ENCODE measurements at regions not wholly inside any gene's neighbourhood (a gene's known extent, or its start where the extent isn't known, plus 50 kb on each side); places are given as distances from the start of the nearest gene placed in this dataset.

DNA sequence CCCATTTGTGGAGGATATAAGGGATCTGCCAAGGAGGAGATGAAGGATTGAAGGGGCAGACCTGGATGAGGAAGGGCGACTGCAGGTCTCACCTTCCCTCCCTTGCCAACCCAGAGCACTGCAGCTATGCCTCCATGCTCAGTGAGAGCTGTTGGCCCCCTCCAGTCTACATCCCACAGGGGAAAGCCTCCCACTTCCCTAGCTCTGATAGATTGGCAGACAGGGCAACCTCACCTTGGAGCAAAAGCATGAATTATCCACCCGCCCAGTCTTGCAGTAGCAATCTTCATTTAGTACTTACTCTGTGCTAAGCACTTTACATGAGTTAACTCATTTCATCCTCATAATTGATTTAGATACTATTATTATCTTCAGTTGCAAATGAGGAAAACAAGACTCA lies 70.4 kb upstream of the SMNDC1 start:
- H3K36me3 ChIP-seq (ENCODE audit: control insufficient read depth in 1 of 2, insufficient read depth in 2 of 2, low read length in 2 of 2), result no peaks in the 10 kb centered on the region
- no peak overlapping the region for H3K4me3 ChIP-seq (ENCODE audit: low read depth in 1 of 2, low read length in 2 of 2)
- no peak overlapping the region for H3K9ac ChIP-seq (ENCODE audit: low read depth in 1 of 2, low read length in 2 of 2)
- no peak overlapping the region for H3K27ac ChIP-seq (ENCODE audit: low read depth, low read length)
- no peaks in the 10 kb centered on the region for H3K27me3 ChIP-seq (ENCODE audit: control insufficient read depth in 1 of 2, insufficient read depth in 2 of 2, low read length in 2 of 2)
- no peaks in the 10 kb centered on the region for H3K4me1 ChIP-seq (ENCODE audit: control insufficient read depth in 1 of 2, insufficient read depth in 2 of 2, low read length in 2 of 2)
- no peaks in the 10 kb centered on the region for H3K9me3 ChIP-seq (ENCODE audit: control insufficient read depth in 1 of 2, low read length in 2 of 2)

DNA sequence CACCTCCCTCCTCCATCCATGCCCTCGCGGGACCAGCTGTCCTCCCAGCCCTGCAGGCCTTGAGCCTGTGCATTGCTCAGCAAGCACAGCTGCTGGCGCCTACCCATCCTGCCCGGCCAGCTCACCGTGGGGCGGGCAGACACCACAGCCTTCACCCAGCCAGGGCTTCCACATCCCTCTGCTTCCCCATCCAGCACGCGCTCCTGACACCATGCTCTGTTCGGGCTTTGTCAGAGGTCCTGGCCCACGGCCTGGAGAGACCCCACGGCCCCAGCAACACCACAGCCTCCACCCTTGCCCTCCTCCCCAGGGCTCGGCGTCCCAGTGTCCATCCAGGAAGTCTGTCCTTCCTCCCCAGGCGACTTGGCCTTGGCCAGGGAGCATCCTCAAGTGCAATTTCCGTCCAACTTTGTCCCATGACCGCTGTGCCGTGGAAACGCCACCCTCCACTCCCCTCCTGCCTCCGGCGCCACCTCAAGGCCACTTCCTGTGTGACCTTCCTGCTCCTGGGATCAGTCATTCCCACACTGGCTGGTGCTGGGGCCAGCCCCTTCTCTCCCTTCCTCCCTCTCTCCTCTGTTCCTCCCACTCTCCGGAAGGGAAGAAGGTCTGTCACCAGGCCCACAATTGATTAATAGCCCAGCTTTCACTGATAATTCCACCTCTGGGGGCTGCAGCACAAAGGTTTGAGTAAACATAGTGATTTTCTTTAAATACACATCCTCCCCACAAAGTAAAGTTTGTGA lies 71.5 kb upstream of the SMNDC1 start:
- Histone ChIP-seq H3K4me1 (ENCODE audit: control insufficient read depth in 1 of 2, insufficient read depth in 2 of 2, low read length in 2 of 2) (no peaks in the 10 kb centered on the region), H3K27me3 (ENCODE audit: control insufficient read depth in 1 of 2, insufficient read depth in 2 of 2, low read length in 2 of 2) (no peaks in the 10 kb centered on the region), H3K36me3 (ENCODE audit: control insufficient read depth in 1 of 2, insufficient read depth in 2 of 2, low read length in 2 of 2) (no peaks in the 10 kb centered on the region), H3K9ac (ENCODE audit: low read depth in 1 of 2, low read length in 2 of 2) (no peak overlapping the region), H3K27ac (ENCODE audit: low read depth, low read length) (no peak overlapping the region), H3K9me3 (ENCODE audit: control insufficient read depth in 1 of 2, low read length in 2 of 2) (no peaks in the 10 kb centered on the region), H3K4me3 (ENCODE audit: low read depth in 1 of 2, low read length in 2 of 2) (no peak overlapping the region)

DNA sequence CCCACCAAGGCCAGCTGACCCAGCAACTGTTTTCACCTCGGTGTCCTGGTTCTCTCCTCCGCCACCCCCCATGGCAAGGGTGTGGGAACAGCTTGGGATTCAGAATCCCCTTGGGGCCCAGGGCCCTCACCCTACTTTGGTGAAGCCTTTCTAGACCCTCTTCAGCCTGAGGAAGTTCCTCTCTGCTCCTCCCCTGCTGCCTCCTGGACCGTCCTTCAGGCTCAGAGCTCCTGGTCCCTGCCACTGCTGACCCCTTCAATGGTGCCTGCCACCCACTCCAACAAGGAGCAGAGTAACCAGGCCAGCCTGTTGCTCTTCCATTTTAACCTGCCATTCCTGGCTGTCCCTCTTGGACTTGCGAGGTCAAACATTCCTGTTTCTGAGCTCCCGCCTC lies 72.0 kb upstream of the SMNDC1 start:
- H3K4me1 ChIP-seq (ENCODE audit: control insufficient read depth in 1 of 2, insufficient read depth in 2 of 2, low read length in 2 of 2), result no peaks in the 10 kb centered on the region
- H3K9me3 ChIP-seq (ENCODE audit: control insufficient read depth in 1 of 2, low read length in 2 of 2), result no peaks in the 10 kb centered on the region
- peaks cover 0 to 3% of the 10 kb centered on the region in 2 donors for H3K27me3 ChIP-seq (ENCODE audit: control insufficient read depth in 1 of 2, insufficient read depth in 2 of 2, low read length in 2 of 2)
- no peak overlapping the region for H3K9ac ChIP-seq (ENCODE audit: low read depth in 1 of 2, low read length in 2 of 2)
- no peak overlapping the region for H3K27ac ChIP-seq (ENCODE audit: low read depth, low read length)
- H3K36me3 ChIP-seq (ENCODE audit: control insufficient read depth in 1 of 2, insufficient read depth in 2 of 2, low read length in 2 of 2), result no peaks in the 10 kb centered on the region
- no peak overlapping the region for H3K4me3 ChIP-seq (ENCODE audit: low read depth in 1 of 2, low read length in 2 of 2)

DNA sequence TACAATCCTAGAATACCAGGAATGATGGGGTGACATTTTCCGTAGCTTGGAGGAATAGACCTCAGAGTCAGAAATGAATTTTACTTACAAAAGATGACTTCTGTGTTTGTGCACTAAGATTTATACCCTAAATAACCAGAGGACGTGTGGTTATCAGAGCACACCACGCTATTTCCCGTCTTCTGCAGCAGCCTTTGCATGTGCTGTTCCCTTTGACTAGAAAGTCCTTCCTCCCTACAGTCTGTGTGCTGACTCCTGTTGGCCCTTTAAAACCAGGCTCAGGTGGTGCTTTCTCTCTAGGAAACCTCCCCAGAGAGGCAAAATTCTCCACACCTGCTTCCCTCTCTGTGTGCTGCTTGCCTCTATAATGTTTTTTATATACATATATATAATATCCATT lies 73.3 kb upstream of the SMNDC1 start:
- no peak overlapping the region for H3K27ac ChIP-seq (ENCODE audit: low read depth, low read length)
- no peaks in the 10 kb centered on the region for H3K36me3 ChIP-seq (ENCODE audit: control insufficient read depth in 1 of 2, insufficient read depth in 2 of 2, low read length in 2 of 2)
- peaks cover 0 to 4% of the 10 kb centered on the region in 2 donors for H3K27me3 ChIP-seq (ENCODE audit: control insufficient read depth in 1 of 2, insufficient read depth in 2 of 2, low read length in 2 of 2)
- no peaks in the 10 kb centered on the region for H3K4me1 ChIP-seq (ENCODE audit: control insufficient read depth in 1 of 2, insufficient read depth in 2 of 2, low read length in 2 of 2)
- no peaks in the 10 kb centered on the region for H3K9me3 ChIP-seq (ENCODE audit: control insufficient read depth in 1 of 2, low read length in 2 of 2)
- no peak overlapping the region for H3K4me3 ChIP-seq (ENCODE audit: low read depth in 1 of 2, low read length in 2 of 2)
- no peak overlapping the region for H3K9ac ChIP-seq (ENCODE audit: low read depth in 1 of 2, low read length in 2 of 2)

DNA sequence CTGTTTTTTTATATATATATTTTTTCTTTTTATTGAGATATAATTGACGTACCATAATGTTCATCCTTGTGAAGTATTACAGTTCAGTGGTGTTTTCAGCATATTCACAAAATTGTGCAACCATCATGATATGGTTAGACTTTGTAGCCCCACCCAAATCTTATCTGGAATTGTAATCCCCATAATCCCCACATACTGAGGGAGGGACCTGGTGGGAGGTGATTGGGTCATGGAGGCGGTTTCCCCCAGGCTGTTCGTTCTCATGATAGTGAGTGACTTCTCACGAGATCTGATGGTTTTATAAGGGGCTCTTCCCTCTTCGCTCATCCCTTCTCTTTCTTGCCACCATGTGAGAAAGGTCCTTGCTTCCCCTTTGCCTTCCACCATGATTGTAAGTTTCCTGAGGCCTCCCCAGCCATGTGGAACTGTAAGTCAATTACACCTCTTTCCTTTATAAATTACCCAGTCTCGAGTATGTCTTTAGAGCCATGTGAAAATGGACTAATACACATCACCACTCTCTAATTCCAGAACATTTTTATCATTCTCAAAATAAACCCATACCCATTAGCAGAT lies 73.9 kb upstream of the SMNDC1 start:
- Histone ChIP-seq H3K27ac (ENCODE audit: low read depth, low read length) (no peak overlapping the region), H3K27me3 (ENCODE audit: control insufficient read depth in 1 of 2, insufficient read depth in 2 of 2, low read length in 2 of 2) (peaks cover 0 to 4% of the 10 kb centered on the region in 2 donors), H3K4me1 (ENCODE audit: control insufficient read depth in 1 of 2, insufficient read depth in 2 of 2, low read length in 2 of 2) (no peaks in the 10 kb centered on the region), H3K9ac (ENCODE audit: low read depth in 1 of 2, low read length in 2 of 2) (no peak overlapping the region), H3K36me3 (ENCODE audit: control insufficient read depth in 1 of 2, insufficient read depth in 2 of 2, low read length in 2 of 2) (no peaks in the 10 kb centered on the region), H3K4me3 (ENCODE audit: low read depth in 1 of 2, low read length in 2 of 2) (no peak overlapping the region), H3K9me3 (ENCODE audit: control insufficient read depth in 1 of 2, low read length in 2 of 2) (no peaks in the 10 kb centered on the region)

DNA sequence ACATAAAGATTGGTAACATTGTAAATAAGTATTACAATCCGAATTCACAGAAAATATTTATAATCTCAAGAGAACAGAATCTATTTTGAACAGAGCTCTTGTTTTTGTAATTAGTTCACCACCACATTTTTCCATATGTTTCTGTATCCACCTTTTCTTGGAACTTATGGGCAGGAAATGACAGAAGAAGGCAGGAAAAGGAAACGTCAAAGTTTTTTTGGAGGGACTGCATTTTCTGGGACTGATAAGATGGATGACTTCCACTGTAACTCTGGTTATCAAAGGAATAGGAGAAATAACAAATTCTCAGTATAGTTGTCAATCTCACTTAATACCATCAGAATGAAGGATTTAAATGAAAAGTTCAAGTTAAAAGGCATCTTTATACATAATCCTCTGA lies 75.1 kb upstream of the SMNDC1 start:
- no peaks in the 10 kb centered on the region for H3K4me1 ChIP-seq (ENCODE audit: control insufficient read depth in 1 of 2, insufficient read depth in 2 of 2, low read length in 2 of 2)
- H3K36me3 ChIP-seq (ENCODE audit: control insufficient read depth in 1 of 2, insufficient read depth in 2 of 2, low read length in 2 of 2), result no peaks in the 10 kb centered on the region
- no peak overlapping the region for H3K9ac ChIP-seq (ENCODE audit: low read depth in 1 of 2, low read length in 2 of 2)
- H3K27ac ChIP-seq (ENCODE audit: low read depth, low read length), result no peak overlapping the region
- no peaks in the 10 kb centered on the region for H3K9me3 ChIP-seq (ENCODE audit: control insufficient read depth in 1 of 2, low read length in 2 of 2)
- H3K4me3 ChIP-seq (ENCODE audit: low read depth in 1 of 2, low read length in 2 of 2), result no peak overlapping the region
- H3K27me3 ChIP-seq (ENCODE audit: control insufficient read depth in 1 of 2, insufficient read depth in 2 of 2, low read length in 2 of 2), result peaks cover 0 to 4% of the 10 kb centered on the region in 2 donors

DNA sequence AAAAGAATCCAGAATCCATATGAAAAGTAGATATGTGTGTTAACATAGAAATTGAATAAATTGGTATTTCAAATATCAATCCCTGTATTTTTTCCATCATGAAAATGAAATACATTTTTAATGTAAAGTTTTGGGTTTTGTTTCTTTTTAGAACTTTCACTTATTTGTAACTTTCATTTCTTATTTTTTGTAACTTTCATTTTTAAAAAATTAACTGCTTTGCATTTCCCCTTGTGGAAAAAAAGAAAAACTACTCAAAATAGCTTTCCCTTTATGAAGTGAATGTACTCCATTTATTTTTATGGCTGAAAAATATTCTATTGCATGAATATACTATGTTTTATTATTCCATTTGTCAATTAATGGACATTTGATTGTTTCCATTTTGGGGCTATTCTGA lies 75.6 kb upstream of the SMNDC1 start:
- no peaks in the 10 kb centered on the region for H3K4me1 ChIP-seq (ENCODE audit: control insufficient read depth in 1 of 2, insufficient read depth in 2 of 2, low read length in 2 of 2)
- peaks cover 0 to 4% of the 10 kb centered on the region in 2 donors for H3K27me3 ChIP-seq (ENCODE audit: control insufficient read depth in 1 of 2, insufficient read depth in 2 of 2, low read length in 2 of 2)
- H3K27ac ChIP-seq (ENCODE audit: low read depth, low read length), result no peak overlapping the region
- no peaks in the 10 kb centered on the region for H3K36me3 ChIP-seq (ENCODE audit: control insufficient read depth in 1 of 2, insufficient read depth in 2 of 2, low read length in 2 of 2)
- no peak overlapping the region for H3K9ac ChIP-seq (ENCODE audit: low read depth in 1 of 2, low read length in 2 of 2)
- H3K4me3 ChIP-seq (ENCODE audit: low read depth in 1 of 2, low read length in 2 of 2), result no peak overlapping the region
- no peaks in the 10 kb centered on the region for H3K9me3 ChIP-seq (ENCODE audit: control insufficient read depth in 1 of 2, low read length in 2 of 2)

DNA sequence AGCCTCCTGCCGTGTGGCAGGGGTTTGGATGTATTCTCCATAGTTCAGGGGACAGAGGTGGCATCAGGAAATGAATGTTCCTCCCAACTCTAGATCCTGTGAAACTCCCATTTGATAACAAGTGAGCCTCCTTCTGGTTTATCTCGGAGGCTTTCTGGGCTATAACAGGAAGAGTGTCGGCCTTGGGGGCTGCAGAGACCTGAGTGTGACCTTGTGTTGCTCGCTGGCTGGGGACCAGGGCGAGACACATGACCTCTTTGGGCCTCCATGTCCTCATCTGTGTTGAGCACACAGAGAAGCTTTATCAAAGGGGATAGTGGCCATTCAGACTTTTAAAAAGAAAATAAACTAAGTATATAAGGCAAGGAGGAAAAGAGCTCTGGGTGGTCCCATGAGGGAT lies 78.0 kb upstream of the SMNDC1 start:
- Histone ChIP-seq H3K27me3 (ENCODE audit: control insufficient read depth in 1 of 2, insufficient read depth in 2 of 2, low read length in 2 of 2) (peaks cover 0 to 4% of the 10 kb centered on the region in 2 donors), H3K9me3 (ENCODE audit: control insufficient read depth in 1 of 2, low read length in 2 of 2) (no peaks in the 10 kb centered on the region), H3K4me3 (ENCODE audit: low read depth in 1 of 2, low read length in 2 of 2) (no peak overlapping the region), H3K9ac (ENCODE audit: low read depth in 1 of 2, low read length in 2 of 2) (no peak overlapping the region), H3K27ac (ENCODE audit: low read depth, low read length) (no peak overlapping the region), H3K4me1 (ENCODE audit: control insufficient read depth in 1 of 2, insufficient read depth in 2 of 2, low read length in 2 of 2) (no peaks in the 10 kb centered on the region), H3K36me3 (ENCODE audit: control insufficient read depth in 1 of 2, insufficient read depth in 2 of 2, low read length in 2 of 2) (no peaks in the 10 kb centered on the region)

DNA sequence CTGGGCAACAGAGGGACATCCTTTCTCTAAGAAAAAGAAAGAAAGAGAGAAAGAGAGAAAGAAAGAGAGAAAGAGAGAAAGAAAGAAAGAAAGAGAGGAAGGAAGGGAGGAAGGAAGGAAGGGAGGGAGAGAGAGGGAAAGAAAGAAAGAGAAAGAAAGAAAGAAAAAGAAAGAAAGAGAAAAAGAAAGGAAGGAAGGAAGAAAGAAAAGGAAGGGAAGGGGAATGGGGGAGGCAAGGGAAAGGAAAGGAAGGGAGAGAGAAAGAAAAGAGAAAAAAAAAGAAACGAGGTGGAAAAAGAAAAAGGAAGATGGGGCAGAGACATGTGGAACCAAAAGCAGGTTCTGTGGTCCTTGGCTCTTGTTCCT lies 82.9 kb upstream of the SMNDC1 start:
- no peak overlapping the region for H3K9ac ChIP-seq (ENCODE audit: low read depth in 1 of 2, low read length in 2 of 2)
- H3K27me3 ChIP-seq (ENCODE audit: control insufficient read depth in 1 of 2, insufficient read depth in 2 of 2, low read length in 2 of 2), result no peaks in the 10 kb centered on the region
- H3K9me3 ChIP-seq (ENCODE audit: control insufficient read depth in 1 of 2, low read length in 2 of 2), result no peaks in the 10 kb centered on the region
- no peak overlapping the region for H3K27ac ChIP-seq (ENCODE audit: low read depth, low read length)
- no peak overlapping the region for H3K4me3 ChIP-seq (ENCODE audit: low read depth in 1 of 2, low read length in 2 of 2)
- H3K36me3 ChIP-seq (ENCODE audit: control insufficient read depth in 1 of 2, insufficient read depth in 2 of 2, low read length in 2 of 2), result no peaks in the 10 kb centered on the region
- peaks cover 15 to 17% of the 10 kb centered on the region in 2 donors for H3K4me1 ChIP-seq (ENCODE audit: control insufficient read depth in 1 of 2, insufficient read depth in 2 of 2, low read length in 2 of 2)

DNA sequence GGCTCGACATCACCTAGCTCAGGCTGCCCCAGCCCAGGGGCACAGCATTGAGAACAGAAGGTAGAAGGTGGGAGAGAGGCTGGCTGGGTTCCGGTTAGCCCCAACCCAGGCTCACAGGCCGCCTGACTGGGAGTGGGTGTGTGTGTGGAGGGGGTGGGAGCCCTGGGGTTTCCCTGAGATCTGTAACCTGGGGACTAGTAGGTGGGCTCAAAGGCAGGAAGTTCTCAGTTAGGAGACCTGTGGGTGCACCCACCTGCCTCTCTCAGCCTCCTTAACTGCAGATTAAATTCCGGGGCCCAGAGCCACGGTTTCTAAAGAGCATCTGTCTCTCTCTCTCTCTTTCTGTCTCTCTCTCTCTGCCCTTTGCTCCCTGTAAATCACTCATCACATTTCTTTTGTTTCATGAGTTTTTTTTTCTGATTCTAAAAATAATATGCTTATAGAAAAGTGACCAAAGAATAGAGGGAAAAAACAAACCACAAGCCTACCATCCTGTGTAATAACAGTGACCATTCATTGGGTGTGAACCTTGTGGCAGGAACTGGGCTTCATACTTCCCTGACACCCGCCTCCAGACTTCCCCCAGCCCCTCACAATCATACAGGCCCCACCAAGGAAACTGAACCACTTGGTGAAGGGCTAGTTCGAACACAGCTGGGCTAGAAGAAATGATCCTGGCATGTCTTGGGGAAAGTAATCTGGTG lies 83.4 kb upstream of the SMNDC1 start:
- H3K27me3 ChIP-seq (ENCODE audit: control insufficient read depth in 1 of 2, insufficient read depth in 2 of 2, low read length in 2 of 2), result no peaks in the 10 kb centered on the region
- no peaks in the 10 kb centered on the region for H3K9me3 ChIP-seq (ENCODE audit: control insufficient read depth in 1 of 2, low read length in 2 of 2)
- H3K36me3 ChIP-seq (ENCODE audit: control insufficient read depth in 1 of 2, insufficient read depth in 2 of 2, low read length in 2 of 2), result no peaks in the 10 kb centered on the region
- no peak overlapping the region for H3K27ac ChIP-seq (ENCODE audit: low read depth, low read length)
- no peak overlapping the region for H3K9ac ChIP-seq (ENCODE audit: low read depth in 1 of 2, low read length in 2 of 2)
- H3K4me1 ChIP-seq (ENCODE audit: control insufficient read depth in 1 of 2, insufficient read depth in 2 of 2, low read length in 2 of 2), result peaks cover 21 to 22% of the 10 kb centered on the region in 2 donors
- H3K4me3 ChIP-seq (ENCODE audit: low read depth in 1 of 2, low read length in 2 of 2), result no peak overlapping the region
